HG03196 (cell line): ENCODE measurements at regions not wholly inside any gene's neighbourhood (a gene's known extent, or its start where the extent isn't known, plus 50 kb on each side); places are given as distances from the start of the nearest gene placed in this dataset.
"Not testable (repeated sequence)": the region's sequence is repeated elsewhere in the genome, so short reads cannot be mapped to it uniquely, and the experiment has no call there.

Experiments
- ATAC-seq: cut with Tn5 transposase; IDR thresholded peaks from one replicate; pipeline ENCODE4 v1.9.1; 2021; ENCODE audit not compliant: unreplicated experiment

GRCh38 chr20:60096166-60096565 lies 137.9 kb downstream of the CDH26 start:
- ATAC-seq = no peak

GRCh38 chr20:60097285-60097684 lies 139.1 kb downstream of the CDH26 start:
- ATAC-seq = no peak

- ATAC-seq = peak; percentile 54
Observed at GRCh38 chr20:60100780-60101179, 142.6 kb downstream of the CDH26 start.

GRCh38 chr20:60101201-60101890 lies 143.1 kb downstream of the CDH26 start:
- no peak for ATAC-seq

- no peak for ATAC-seq
Observed at GRCh38 chr20:60101891-60102281, 143.7 kb downstream of the CDH26 start.

GRCh38 chr20:60102665-60103210 lies 144.5 kb downstream of the CDH26 start:
- no peak for ATAC-seq

GRCh38 chr20:60104993-60105803 lies 147.0 kb downstream of the CDH26 start:
- no peak for ATAC-seq

GRCh38 chr20:60106186-60106585 lies 148.0 kb downstream of the CDH26 start:
- not testable (repeated sequence) for ATAC-seq

GRCh38 chr20:60107621-60108390 lies 149.6 kb downstream of the CDH26 start:
- ATAC-seq = no peak

GRCh38 chr20:60108397-60108796 lies 150.2 kb downstream of the CDH26 start:
- ATAC-seq = no peak

- ATAC-seq = no peak
Observed at GRCh38 chr20:60113024-60113724, 155.0 kb downstream of the CDH26 start.

- ATAC-seq = no peak
Observed at GRCh38 chr20:60113771-60114170, 155.5 kb downstream of the CDH26 start.

GRCh38 chr20:60115451-60115850 lies 157.2 kb downstream of the CDH26 start:
- ATAC-seq = no peak

GRCh38 chr20:60116128-60116909 lies 158.1 kb downstream of the CDH26 start:
- no peak for ATAC-seq

GRCh38 chr20:60117065-60117464 lies 158.8 kb downstream of the CDH26 start:
- no peak for ATAC-seq

- ATAC-seq = no peak
Observed at GRCh38 chr20:60121903-60122302, 163.7 kb downstream of the CDH26 start.

GRCh38 chr20:60122671-60123070 lies 164.4 kb downstream of the CDH26 start:
- ATAC-seq = no peak

- no peak for ATAC-seq
Observed at GRCh38 chr20:60123096-60123495, 164.9 kb downstream of the CDH26 start.

- ATAC-seq = no peak
Observed at GRCh38 chr20:60123652-60124051, 165.4 kb downstream of the CDH26 start.

GRCh38 chr20:60124776-60125381 lies 166.7 kb downstream of the CDH26 start:
- no peak for ATAC-seq
